Ureter (tissue), 1 donor: ENCODE measurements at regions not wholly inside any gene's neighbourhood (a gene's known extent, or its start where the extent isn't known, plus 50 kb on each side); places are given as distances from the start of the nearest gene placed in this dataset.
A peak's percentile ranks its signal among the peaks of the same experiment; 100 is the strongest.

Experiments
- DNase-seq: peaks from one replicate; pipeline ENCODE4 v3.0.0-alpha.2; 2020; ENCODE audit warnings: low spot score
- donor health status: DM: yes; HTN: yes; CAD: no.

DNA sequence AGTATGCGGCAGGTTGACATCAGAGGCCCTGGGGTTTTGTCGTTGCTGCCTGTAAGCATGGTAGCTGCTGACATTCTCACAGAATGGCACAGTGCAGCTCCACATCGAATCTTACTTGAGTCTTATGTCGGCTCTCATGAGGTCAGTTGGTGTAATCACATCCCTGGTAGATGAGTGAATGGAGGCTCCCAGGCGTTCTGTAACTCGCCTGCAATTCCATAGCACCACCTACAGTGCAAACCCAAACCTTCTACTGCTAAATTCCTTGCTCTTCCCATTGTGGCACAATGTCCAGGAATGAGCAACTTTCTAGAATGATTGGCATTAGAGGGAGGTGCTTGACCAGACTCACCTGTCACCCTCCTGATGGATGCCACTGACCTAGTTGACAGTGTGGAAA lies 578.4 kb downstream of the CCDC171 start:
- DNase-seq = no peak

DNA sequence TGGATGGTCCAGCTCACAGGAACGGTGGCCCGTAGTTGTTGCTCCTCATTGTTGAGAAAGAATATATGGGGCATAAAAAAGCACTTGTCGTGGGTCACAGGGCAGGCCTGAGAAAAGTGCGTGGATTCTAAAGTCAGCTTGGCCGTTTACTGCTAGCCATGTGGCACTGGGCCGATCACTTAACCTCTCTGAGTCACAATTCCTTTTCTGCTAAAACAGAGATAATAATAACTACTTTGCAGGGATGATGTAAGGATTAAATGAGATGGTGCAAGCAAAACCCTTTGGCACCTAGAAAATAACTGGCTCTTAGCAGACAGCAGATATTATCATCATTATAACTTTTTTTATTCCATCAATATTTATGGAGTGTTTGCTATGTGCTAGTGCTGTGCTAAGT lies 579.7 kb downstream of the CCDC171 start:
- DNase-seq = no peak

DNA sequence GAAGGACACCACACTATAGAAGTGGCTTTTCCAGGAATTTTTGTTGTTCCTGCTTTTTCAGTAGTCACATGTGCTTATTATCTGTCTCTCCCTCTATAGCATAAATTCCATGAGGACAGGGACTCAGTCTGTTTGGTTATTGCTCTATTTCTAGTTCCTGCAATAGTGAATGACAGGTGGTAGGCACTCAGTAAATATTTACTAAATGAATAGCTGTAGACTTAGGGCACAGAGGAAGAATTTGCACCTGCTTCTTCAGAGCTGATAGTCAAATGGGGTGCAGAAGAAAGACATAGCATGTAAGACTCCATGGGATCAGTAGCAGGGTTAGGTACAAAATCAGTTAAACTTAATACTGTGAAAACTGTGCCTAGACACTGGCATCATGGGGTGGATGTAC lies 580.2 kb downstream of the CCDC171 start:
- no peak for DNase-seq

DNA sequence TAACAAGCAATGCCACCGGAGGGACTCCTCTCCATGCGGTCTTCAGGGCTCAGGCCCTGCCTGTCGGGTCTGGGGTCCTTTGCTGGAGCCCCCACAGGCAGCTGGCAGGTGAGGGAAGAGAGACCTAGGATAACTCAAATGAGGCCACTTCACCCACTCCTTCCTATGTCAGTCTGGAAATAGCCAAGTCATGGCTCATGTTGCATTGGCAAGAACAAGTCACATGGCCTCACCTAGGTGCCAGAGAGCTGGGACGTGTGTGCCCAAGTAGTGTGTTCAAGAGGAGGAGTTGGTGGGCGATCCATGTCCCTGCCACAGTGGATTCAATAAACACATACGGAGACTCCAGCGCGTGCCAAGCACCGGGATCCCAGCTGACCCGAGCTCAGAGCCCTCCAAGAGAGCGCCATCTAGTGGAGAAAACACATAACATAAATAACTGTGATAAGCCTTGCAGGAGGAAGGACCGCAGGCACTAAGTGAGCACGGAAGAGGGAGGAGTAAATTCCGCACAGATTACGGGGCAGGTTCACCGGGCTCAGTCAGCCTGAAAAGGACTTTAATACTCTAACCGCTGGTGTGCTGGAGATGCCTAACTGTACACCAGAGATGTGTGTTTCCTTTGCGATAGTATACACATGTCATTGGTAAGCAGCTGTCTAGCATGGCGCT lies 580.8 kb downstream of the CCDC171 start:
- DNase-seq = no peak

DNA sequence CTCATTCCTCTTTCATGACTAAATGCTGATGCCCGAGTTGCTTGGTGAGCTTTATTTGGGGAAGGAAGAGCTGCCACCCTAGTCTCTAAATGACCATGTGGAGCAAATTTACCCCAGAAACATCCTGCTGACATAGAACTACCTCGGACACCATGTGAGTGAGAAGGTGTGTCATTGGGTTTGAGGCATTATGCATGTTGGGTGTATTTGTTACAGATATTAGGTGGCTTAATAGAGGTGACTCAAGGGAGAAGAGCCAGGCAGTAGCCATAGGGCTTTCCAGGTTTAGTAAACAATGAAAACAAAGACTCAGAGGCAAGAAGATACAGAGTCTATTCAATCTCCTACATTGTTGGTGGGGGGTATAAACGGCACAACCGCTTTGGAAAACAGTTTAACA lies 581.5 kb downstream of the CCDC171 start:
- DNase-seq = no peak

DNA sequence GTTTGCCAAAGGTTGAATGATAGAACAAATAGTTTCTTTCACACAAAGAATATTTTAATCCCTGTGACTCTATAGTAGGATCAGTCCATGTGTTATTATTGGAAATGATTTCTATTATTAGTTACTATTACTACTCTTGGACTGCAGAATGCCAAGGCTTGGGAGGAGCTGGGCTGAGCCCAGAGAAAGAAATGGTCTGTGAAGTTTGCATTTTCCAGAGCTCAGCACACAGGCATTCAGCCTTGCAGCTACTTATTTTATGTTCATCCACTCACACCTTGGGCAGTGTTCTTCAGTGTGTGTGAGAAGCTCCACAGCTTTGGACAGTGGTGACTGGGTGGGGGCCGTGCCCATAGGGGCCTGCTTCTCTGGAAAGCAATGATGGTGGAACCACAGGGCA lies 583.1 kb downstream of the CCDC171 start:
- DNase-seq = no peak

DNA sequence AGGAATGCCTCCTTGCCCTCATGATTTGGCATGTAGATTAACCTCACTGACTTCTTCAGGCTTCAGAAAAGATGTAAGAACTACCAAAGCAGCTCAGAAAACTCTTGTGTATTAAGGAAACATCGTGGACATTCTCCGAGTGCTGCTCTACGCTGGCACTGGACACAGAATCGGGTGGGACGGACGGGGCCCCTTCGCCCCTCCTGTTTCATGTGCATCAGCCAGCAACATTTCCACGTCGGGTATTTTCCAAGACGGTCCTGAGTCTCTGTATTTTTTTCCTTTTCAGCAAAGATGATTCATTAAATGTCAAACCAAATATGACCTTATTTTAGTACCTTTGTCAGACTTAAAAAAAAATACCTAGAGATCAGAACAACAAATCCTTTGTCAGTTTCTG lies 583.6 kb downstream of the CCDC171 start:
- DNase-seq = no peak

DNA sequence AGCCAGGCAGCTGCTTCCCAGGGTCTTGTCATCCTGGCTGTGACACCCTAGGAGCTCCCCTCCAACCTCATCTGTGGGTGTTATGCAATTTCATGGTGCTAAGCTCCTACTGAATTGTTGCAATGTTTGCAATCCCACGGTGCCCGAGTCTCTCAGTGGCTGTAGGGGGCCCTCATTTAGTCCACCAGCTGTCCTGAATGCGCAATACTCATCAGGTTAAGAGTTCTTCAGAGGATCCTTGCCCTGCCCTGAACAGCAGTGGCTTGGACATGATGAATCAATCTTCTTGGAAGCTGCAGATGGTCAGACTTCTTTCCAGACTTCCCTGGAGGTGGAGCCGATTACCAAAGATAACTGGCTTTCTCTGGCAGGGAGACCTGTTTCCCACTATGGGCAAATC lies 584.1 kb downstream of the CCDC171 start:
- no peak for DNase-seq

DNA sequence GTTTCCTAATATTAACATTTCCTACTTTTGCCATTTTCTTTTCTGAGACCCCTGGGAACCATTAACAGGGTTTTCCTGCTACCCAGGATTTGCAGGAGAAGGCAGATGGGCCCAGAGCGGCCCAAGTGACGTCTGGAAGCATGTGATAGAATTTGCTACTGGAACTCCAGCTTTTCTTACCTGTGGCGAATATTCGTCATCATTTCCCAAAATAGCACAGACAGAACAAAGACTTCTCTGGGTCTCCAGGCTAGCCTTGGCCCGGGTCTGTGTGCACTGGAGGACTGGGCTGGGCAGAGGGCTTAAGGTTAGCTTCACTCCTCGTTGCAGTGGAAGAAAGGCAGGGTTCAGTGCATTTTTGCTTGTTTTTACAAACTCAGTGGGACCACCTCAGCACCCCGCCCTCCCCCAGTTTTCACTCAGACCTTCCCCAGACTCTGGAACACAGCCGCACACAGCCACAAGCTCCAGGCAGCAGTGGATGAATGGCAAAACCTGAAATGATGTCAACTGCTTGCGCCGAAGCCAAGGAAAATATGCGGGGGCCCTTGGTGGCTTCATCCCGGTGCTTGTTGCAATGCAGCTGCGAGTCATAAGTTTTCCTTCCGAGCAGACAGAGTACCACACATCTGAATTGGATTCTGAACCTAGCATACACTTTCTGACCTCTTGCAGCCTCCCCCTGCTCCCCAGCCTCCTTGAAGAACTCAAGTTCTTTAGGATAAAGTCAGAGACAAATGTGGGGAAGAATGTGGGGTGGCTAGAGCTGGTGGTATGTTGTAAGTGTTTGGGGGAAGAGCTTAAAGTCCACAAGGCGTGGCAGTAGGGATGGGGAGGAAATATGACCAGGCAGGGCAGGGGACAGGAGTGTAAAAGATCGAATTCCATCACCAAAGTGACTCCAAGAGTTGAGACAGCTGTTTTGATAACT lies 586.0 kb downstream of the CCDC171 start:
- peak; percentile 54 for DNase-seq

DNA sequence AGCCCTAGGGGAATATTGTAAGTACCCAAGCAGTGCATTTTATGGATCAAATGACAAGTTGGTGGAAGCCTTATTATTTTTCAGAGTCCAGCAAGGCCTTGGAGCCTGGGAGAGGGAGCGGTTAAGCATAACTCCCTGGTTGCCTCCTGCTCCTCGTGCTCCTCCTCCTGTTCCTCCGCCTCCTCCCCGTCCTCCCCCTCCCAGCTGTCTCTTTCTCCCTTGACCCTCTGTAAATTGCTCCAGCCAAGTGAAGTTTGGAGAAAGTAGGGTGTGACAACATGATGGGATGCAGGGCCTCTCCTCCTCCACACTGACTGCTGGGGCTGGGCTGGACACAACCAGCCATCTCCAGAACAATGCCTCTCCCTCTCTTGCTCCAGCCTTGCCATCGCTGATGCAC lies 586.9 kb downstream of the CCDC171 start:
- DNase-seq = no peak

DNA sequence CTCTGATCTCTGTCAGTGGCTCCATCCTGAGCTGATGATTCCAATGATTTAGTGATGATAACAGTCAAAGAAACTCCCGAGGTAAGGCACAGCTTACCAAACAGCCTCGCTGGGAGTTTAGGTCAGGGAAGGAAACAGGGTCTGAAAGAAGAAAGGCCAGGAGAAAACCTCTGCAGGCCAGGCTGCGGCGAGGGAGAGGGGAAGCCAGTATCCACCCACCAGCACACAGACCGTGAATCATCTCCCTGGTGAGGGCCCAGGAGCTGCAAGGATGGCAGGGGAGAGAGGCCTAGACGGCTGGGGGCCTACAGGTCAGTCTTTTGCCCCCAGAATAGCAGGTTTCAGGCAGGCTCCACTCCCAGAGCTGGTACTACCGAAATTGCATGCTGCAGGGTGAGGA lies 590.5 kb downstream of the CCDC171 start:
- DNase-seq = no peak

DNA sequence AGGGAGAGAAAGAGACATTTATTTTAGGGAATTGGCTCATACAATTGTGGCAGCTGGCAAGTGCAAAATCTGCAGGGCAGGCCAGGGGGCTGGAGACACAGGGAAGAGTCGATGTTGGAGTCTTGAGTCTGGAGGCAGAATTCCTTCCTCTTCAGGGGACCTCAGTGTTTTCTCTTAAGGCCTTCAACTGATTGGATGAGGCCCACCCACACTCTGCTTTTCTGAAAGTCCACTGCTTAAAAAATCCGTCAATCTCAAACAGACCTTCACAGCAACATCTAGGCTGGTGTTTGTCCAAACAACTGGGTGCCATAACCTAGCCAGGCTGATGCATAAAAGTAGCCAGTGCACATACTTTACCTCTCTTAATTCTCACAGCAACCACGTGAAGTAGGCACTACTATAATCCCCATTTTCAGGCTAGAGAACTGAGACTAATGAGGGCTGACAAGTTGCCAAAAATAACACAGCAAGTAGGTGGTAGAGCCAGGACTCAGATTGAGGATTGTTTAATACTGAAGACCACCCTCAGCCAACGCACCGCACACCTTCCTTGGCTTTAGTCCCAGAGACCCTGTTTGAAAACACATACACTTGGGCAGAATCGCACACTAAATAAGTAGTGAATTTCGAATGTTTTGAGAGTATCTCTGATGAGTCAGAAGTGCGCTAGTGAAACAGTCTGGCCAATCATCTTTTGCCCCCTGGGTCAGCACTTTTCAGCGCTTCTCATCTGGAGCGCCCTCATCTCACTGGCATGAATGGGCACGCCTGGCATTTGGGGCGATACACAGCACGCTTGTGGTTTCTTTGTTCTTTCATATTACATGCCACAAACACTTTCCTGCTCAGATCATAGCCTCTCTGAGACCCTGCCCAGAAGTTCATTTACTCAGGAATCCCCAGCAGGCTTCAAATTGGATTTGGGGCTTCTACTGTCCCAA lies 591.4 kb downstream of the CCDC171 start:
- peak; percentile 49 for DNase-seq

DNA sequence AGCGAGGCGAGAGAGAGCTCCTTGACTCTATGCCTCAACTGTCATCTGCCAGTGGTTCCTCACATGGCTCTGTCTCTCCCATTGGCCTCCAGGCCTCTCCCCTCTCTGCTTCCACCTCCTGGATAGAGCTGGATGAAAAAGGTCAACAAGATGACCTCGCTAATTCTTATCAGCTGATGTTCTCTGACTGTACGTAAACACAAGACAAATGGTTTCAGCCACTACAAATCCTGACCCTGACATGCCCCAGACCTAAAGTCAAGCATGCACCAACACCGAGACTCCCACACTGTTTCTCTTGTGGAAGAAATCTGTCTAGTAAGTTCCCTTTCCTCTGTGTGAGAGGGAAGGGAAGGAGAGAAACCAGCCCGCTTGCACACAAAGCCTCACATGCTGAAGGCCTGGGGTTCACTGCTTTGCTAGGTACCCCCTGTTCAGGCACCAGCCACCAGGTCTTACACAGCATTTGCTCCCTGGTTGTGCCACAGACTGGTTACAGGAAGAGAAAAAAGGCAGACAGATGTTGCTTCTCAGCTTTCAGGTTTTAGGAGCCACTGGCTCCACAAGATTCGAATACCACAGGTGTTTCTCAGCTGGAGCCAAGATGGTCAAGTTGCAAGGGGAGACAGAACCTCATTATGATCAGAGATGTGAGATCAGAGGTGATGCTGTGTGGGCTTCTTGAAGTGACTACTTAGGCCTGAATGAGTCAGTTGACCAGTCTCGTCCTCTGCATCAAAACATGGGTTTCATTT lies 592.5 kb downstream of the CCDC171 start:
- DNase-seq = no peak

DNA sequence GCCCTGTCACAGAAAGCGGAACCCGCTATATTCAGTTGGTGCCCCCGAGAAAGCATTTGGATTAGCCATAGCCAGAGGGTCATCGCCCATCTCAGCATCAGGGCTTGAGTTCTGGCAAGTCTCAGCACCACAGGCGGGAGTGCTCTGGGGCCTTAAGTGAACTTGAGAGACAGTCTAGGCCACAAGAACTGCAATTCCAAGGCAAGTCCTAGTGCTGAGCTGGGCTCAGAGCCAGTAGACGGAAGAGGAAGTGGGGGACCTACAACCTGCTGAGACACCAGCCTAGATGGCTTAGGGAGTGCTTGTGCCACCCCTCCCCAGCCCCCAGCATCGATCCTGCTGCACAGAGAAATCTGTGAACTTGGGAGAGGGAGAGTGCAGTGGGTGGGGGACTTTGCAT lies 594.9 kb downstream of the CCDC171 start:
- DNase-seq = no peak

DNA sequence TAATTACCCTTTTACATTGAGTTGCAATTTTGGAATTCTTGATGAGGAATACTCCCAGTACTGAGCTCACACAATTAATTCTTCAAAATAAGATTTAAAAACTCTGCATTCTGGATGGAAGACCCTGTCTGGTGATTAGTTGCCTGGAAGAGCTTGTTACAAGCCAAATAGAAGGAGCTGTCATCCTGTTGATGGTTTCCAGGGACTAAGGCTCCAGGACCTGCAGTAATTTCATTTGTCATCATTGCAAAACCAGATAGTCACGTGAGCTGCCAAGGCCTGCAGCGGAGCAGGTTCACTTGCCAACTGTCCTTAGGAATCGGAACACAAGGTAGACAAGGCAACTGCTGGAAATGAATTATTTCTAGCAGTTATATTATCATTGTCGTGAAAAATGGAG lies 597.7 kb downstream of the CCDC171 start:
- no peak for DNase-seq

DNA sequence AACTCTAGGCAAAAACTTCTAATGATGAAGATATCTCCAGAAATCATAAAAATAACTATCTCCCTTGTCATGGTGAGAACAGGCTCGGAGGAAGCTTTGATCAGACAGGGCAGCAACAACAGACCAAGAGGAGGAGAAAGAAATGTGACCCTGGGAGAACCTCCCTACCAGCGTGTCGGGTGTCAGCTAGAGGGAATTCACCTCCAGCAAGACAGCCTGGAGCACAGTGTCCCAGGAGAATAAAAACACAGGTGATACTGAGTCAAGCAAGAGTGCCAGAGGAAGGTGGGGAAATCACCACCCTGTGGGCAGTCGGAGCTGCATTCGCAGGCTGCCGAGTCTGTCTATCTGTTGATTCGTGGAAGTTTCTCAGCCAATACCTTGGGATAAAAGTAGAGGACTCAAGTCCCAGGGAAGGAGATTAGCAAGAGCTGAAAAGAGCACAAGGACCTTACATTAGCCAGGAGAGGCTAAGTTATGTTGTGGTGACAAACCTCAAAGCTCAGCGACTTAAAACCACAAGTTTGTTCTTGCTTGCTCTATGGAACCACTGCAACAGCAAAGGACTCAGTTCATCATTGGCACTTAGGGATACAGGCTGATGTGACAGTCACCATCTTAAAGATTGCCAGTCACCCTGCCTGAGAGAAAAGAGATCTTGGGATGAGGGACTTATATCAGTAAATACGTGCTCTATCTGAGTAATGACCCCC lies 598.3 kb downstream of the CCDC171 start:
- DNase-seq = no peak

DNA sequence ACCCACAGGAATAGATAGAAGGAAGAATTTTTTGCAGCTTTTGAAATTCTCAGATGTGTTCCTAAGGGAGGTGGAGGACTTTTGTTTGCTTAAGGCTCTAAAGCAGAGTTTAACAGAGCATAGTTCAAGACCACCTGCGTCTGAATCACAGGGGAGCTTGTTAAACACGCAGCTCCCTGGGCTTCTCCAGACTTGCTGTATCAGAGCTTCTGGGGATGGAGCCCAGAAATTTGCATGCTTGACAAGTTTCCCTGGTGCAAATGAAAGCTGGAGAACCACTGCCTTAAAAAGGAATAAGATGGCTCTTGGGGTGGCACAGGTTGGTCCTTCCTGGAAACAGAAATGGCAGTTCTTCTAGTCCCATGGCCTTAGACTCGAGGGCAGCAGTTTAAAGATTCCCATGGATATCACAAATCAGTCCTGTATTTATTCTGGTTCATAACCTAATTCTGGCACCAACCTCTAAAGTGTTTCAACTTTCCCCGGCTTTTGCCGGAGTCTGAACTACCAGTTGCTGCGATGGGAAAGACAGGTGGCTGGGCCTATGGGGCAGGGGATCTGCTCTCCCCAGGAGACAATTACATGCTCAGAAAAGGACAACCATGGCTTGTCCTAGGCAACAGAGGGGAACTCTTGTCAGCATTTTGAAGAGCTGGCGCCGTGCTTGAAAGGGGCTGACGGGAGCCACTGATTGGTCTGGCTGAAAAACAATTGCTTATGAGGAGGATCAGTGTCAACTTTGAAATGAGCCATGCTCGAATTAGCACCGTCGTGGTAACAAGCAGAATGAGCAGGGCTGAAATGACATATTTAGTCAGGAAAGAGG lies 599.6 kb downstream of the CCDC171 start:
- no peak for DNase-seq

DNA sequence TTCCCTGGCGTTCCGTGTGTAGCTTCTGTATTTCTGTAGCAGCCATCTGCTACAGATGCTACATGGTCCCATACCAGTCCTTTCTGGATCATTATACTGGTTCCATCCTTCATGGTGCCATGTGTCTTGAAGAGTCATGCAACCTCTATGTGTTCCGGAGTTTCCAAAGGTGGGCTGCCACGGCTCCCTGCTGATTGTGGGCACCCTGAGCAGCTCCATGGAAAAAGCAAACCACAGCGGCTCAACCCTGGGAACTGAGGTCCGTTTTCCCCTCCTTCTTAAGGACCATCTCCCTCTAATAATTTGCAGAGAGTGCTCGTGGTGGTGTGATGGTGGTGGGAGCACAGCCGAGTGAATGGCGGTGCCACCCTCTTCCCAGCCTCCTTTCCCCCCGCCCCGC lies 600.4 kb downstream of the CCDC171 start:
- no peak for DNase-seq

DNA sequence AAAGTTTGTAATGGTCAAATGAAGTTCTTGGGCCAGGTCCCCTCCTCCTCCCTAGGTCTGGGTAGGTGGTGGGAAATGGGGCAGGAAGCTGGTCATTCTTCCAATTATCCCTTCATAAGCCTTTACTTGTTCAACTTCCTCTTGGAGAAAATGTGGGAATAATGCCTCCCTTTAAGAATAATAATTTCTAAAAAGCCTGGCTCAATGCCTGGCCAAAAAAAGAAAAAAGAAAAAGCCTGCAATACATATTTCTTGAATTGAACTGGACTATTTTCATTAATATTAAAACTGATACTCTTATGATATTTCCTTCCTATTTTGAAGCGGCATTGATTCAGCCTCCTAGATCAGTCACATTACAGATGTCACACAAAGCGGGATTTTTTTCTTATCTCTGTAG lies 600.9 kb downstream of the CCDC171 start:
- no peak for DNase-seq

DNA sequence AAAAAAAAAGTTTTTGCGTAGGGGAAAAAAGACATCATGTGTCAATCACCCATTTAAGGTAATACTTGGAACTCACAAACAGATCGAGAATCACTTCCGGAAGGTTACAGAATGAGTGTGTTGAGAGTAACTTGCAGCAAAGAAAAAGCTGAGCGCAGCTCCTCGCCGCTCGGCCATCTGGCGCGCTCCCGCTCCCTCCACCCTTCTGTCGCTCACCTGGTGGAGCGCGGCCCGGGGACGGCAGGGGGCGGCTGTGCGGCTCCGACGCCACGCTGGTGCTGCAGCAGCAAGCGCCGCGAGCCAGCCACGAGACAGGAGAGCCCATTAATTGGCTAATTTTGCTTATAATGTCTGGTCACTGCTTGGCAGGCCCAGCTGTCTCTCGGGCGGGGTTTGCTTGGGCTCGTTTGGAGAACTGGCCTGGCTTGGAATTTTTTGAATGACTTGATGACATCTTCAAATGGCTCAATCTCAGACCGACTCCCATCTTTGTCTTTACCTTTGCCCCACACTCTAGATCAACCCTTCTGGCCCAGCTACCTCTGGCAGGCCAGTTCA lies 601.8 kb downstream of the CCDC171 start:
- DNase-seq = no peak
